DMS114 treated with DMSO at 0.1 percent for 48 hours (cell line): ENCODE measurements at regions not wholly inside any gene's neighbourhood (a gene's known extent, or its start where the extent isn't known, plus 50 kb on each side); places are given as distances from the start of the nearest gene placed in this dataset.
"Not testable (repeated sequence)": the region's sequence is repeated elsewhere in the genome, so short reads cannot be mapped to it uniquely, and the experiment has no call there.

Experiments used
- DNase-seq: peaks from one replicate; lab custom pipeline; 2025; ENCODE audit not compliant: unreplicated experiment; lab: John Stamatoyannopoulos, UW

- DNase-seq, result no peak
These were observed 246.1 kb downstream of the KCNRG start for GRCh38 chr13:50261130-50261901.

- no peak for DNase-seq
These were observed 251.8 kb downstream of the KCNRG start for GRCh38 chr13:50267066-50267465.

GRCh38 chr13:50267917-50268316 lies 252.7 kb downstream of the KCNRG start:
- no peak for DNase-seq

GRCh38 chr13:50268500-50268899 lies 253.3 kb downstream of the KCNRG start:
- DNase-seq, result no peak

GRCh38 chr13:50274181-50274580 lies 258.9 kb downstream of the KCNRG start:
- DNase-seq, result no peak

GRCh38 chr13:50275392-50276063 lies 260.3 kb downstream of the KCNRG start:
- no peak for DNase-seq

GRCh38 chr13:50276550-50276949 lies 261.3 kb downstream of the KCNRG start:
- no peak for DNase-seq

GRCh38 chr13:50277127-50277526 lies 261.9 kb downstream of the KCNRG start:
- DNase-seq, result no peak

GRCh38 chr13:50277906-50278305 lies 262.7 kb downstream of the KCNRG start:
- no peak for DNase-seq

- DNase-seq, result no peak
These were observed 265.2 kb downstream of the KCNRG start for GRCh38 chr13:50280441-50280937.

GRCh38 chr13:50282016-50282415 lies 266.8 kb downstream of the KCNRG start:
- no peak for DNase-seq

GRCh38 chr13:50283017-50283416 lies 267.8 kb downstream of the KCNRG start:
- DNase-seq, result no peak

- no peak for DNase-seq
These were observed 269.3 kb downstream of the KCNRG start for GRCh38 chr13:50284540-50284939.

GRCh38 chr13:50285283-50285682 lies 270.0 kb downstream of the KCNRG start:
- DNase-seq, result no peak

- DNase-seq, result no peak
These were observed 271.1 kb downstream of the KCNRG start for GRCh38 chr13:50286324-50286723.

GRCh38 chr13:50290186-50290585 lies 274.9 kb downstream of the KCNRG start:
- no peak for DNase-seq

- no peak for DNase-seq
These were observed 276.4 kb downstream of the KCNRG start for GRCh38 chr13:50291611-50292010.

GRCh38 chr13:50292081-50292480 lies 276.8 kb downstream of the KCNRG start:
- no peak for DNase-seq

GRCh38 chr13:50294425-50294824 lies 279.2 kb downstream of the KCNRG start:
- DNase-seq, result not testable (repeated sequence)

- no peak for DNase-seq
These were observed 284.5 kb downstream of the KCNRG start for GRCh38 chr13:50299546-50300249.

GRCh38 chr13:50303963-50304721 lies 288.9 kb downstream of the KCNRG start:
- no peak for DNase-seq
